Peyer's patch (tissue), 4 donors: ENCODE measurements at regions not wholly inside any gene's neighbourhood (a gene's known extent, or its start where the extent isn't known, plus 50 kb on each side); places are given as distances from the start of the nearest gene placed in this dataset.

Experiments
- DNase-seq, 3 donors: peaks; one replicate each; pipeline ENCODE4 v3.0.0-alpha.2; 2017 to 2019
- H3K27ac ChIP-seq, 4 donors: fragments of 200-600 bp; sonication (generic); one replicate each; pipeline ENCODE4 v1.5.1; 2016 to 2019
- H3K27me3 ChIP-seq, 2 donors: fragments of 200-600 bp; sonication (generic); one replicate each; pipeline ENCODE4 v1.5.1; 2019
- H3K36me3 ChIP-seq, 3 donors: fragments of 200-600 bp; sonication (generic); one replicate each; pipeline ENCODE4 v1.5.1; 2016 to 2019
- H3K4me1 ChIP-seq, 4 donors: fragments of 200-600 bp; sonication (generic); one replicate each; pipeline ENCODE4 v1.5.1; 2016 to 2019
- H3K4me3 ChIP-seq, 4 donors: fragments of 200-600 bp; sonication (generic); 1 replicate in 3 of 4; 2 replicates in 1 of 4; pipeline ENCODE4 v1.5.1; 2016 to 2019; ENCODE audit warnings: mild to moderate bottlenecking in 1 of 4
- H3K9me3 ChIP-seq, 4 donors: fragments of 200-600 bp; sonication (generic); one replicate each; pipeline ENCODE4 v1.5.1; 2016 to 2019; ENCODE audit warnings: mild to moderate bottlenecking in 1 of 4
- POLR2A ChIP-seq, 2 donors: fragments of 450-650 bp; IDR thresholded peaks; one replicate each; pipeline ENCODE4 v1.5.1; 2017; ENCODE audit warnings: antibody characterized with exemption in 2 of 2, mild to moderate bottlenecking in 2 of 2, moderate library complexity in 2 of 2
- TF ChIP-seq, protein P1 (sequence below), 6 experiments: fragments of 450-650 bp in 4 of 6; fragments of 200-600 bp in 2 of 6; sonication (generic) in 1 of 6; IDR thresholded peaks; one replicate each; pipeline ENCODE4 v1.5.1; 2017 to 2019; ENCODE audit warnings: antibody characterized with exemption in 6 of 6, mild to moderate bottlenecking in 3 of 6, moderate library complexity in 1 of 6

DNA sequence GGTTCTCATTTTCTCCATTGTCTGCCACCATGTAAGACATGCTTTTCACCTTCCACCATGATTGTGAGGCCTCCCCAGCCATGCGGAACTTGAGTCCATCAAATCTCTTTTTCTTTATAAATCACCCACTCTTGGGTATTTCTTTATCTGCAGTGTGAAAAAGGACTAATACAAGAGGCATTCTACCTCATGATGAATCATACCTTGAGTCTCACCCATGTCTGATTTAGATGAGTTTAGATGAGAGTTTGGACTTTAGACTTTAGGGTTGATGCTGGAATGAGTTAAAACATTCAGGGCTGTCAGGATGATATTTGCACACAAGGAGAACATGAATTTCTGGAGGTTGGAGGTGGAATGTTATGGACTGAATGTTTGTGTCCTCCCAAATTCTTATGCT, 545.6 kb downstream of the C6orf118 start:
- no peak overlapping the region for H3K27ac ChIP-seq
- H3K36me3 ChIP-seq = no peaks in the 10 kb centered on the region
- no peak for DNase-seq
- TF ChIP-seq, protein P1, sequence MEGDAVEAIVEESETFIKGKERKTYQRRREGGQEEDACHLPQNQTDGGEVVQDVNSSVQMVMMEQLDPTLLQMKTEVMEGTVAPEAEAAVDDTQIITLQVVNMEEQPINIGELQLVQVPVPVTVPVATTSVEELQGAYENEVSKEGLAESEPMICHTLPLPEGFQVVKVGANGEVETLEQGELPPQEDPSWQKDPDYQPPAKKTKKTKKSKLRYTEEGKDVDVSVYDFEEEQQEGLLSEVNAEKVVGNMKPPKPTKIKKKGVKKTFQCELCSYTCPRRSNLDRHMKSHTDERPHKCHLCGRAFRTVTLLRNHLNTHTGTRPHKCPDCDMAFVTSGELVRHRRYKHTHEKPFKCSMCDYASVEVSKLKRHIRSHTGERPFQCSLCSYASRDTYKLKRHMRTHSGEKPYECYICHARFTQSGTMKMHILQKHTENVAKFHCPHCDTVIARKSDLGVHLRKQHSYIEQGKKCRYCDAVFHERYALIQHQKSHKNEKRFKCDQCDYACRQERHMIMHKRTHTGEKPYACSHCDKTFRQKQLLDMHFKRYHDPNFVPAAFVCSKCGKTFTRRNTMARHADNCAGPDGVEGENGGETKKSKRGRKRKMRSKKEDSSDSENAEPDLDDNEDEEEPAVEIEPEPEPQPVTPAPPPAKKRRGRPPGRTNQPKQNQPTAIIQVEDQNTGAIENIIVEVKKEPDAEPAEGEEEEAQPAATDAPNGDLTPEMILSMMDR (IDR thresholded peaks at IDR 0.05) = no peak
- no peaks in the 10 kb centered on the region for H3K9me3 ChIP-seq
- no peak overlapping the region for H3K4me3 ChIP-seq
- no peaks in the 10 kb centered on the region for H3K27me3 ChIP-seq
- H3K4me1 ChIP-seq = no peaks in the 10 kb centered on the region

DNA sequence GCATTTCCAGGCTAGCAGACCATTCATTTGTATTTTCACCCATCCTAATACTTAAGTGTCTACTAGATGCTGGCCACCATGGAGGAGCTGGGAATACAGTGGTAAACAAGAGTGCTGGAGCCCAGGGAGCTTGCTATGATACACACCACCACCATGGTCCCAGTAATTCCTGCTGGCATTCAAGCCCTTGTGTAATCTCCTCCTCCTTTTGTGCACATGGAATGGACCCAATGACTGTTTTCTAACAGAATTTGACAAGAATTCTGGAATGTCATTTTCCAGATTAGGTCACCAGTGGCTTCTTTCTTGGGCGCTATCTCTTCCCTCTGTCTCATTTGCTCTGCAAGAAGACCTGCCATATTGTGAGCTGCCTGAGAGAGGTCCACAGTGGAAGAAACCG, 552.0 kb downstream of the C6orf118 start:
- no peak for DNase-seq
- Histone ChIP-seq H3K4me3 (no peak overlapping the region), H3K27me3 (no peaks in the 10 kb centered on the region), H3K36me3 (no peaks in the 10 kb centered on the region), H3K9me3 (no peaks in the 10 kb centered on the region), H3K4me1 (no peaks in the 10 kb centered on the region), H3K27ac (no peak overlapping the region)
- TF ChIP-seq, protein P1 (IDR thresholded peaks at IDR 0.05) = no peak
- TF ChIP-seq POLR2A (IDR thresholded peaks at IDR 0.05) = no peak

DNA sequence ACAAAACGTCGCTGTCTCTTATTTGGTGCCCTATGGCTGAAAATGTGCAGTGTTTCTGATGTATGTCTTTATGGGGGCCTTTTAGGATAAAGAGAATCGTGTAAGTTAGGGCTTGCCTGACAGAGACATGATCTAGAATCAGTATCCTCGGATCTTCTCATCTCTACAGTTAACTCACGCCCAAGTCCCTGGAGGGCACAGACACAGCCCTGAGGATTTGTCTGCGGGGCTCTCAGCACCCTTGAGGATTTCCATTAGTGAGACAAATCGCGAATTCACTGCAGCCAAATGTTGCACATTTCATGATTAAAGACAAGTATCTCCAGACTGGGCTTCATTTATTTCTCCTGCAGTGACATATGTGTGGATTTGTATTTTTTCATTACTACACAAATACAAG, 552.7 kb downstream of the C6orf118 start:
- no peak for DNase-seq
- Histone ChIP-seq H3K9me3 (no peaks in the 10 kb centered on the region), H3K4me1 (no peaks in the 10 kb centered on the region), H3K36me3 (no peaks in the 10 kb centered on the region), H3K27ac (no peak overlapping the region), H3K4me3 (no peak overlapping the region), H3K27me3 (no peaks in the 10 kb centered on the region)
- no peak for TF ChIP-seq POLR2A (IDR thresholded peaks at IDR 0.05)
- TF ChIP-seq, protein P1 (IDR thresholded peaks at IDR 0.05) = no peak

DNA sequence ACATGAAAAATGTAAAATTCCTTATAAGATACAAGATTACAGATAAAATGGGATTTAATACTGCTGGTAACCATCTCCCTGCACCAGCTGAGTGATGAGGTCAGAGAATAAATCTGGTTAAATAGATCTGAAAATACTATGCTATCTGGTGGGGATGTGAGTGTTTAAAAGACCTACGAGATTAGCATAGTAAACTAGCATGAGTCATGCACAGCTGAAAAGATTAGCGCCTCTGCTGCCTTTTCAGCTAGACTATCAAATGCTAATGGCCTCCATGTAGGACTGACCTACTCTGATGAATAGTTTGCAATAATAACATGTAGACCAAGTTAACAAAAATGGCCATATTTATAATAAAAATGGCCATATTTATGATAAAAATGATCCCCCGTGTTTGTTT, 553.3 kb downstream of the C6orf118 start:
- TF ChIP-seq, protein P1 (IDR thresholded peaks at IDR 0.05) = no peak
- no peak for TF ChIP-seq POLR2A (IDR thresholded peaks at IDR 0.05)
- Histone ChIP-seq H3K4me3 (no peak overlapping the region), H3K4me1 (no peaks in the 10 kb centered on the region), H3K9me3 (no peaks in the 10 kb centered on the region), H3K36me3 (no peaks in the 10 kb centered on the region), H3K27ac (no peak overlapping the region), H3K27me3 (no peaks in the 10 kb centered on the region)
- no peak for DNase-seq

DNA sequence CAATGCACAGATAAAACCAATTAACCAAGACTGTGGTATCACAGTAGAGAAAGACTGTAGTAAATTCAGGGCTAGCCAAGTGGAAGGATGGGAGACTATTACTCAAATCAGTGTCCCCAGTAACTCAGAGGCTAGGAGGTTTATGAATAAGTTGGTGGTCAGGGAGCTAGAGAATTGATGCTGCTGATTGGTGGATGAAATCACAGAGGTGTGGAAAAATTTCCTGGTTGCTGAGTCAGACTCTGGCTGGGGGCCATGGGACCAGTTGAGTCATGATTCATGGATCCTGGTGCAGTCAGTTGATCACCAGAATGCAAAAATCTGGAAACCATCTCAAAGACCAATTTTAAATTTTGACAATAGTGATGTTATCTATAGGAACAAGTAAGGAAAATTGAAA, 555.9 kb downstream of the C6orf118 start:
- no peak overlapping the region for H3K4me3 ChIP-seq
- no peaks in the 10 kb centered on the region for H3K9me3 ChIP-seq
- H3K27me3 ChIP-seq = no peaks in the 10 kb centered on the region
- H3K4me1 ChIP-seq = no peaks in the 10 kb centered on the region
- no peak for TF ChIP-seq POLR2A (IDR thresholded peaks at IDR 0.05)
- TF ChIP-seq, protein P1 (IDR thresholded peaks at IDR 0.05) = no peak
- no peaks in the 10 kb centered on the region for H3K36me3 ChIP-seq
- no peak overlapping the region for H3K27ac ChIP-seq
- DNase-seq = no peak

DNA sequence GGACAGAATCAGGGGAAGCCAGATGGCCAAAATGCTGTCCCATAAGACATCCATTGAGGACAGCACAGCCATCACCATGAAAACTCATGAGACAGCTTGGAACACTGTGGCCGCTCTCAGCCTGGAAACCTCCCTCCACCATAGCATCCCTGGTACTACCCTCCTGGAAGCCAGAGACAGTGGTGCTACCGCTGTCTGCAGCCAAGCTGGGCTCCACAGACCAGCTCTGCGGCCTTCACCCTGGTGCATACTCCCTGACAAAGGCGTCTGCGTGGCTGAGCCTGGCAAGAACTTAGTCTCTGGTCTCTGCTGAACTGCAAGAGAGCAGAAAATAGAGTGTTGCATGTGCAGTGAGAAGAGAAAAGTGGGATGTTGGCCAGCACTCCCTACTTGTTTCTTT, 558.0 kb downstream of the C6orf118 start:
- no peak for TF ChIP-seq POLR2A (IDR thresholded peaks at IDR 0.05)
- TF ChIP-seq, protein P1 (IDR thresholded peaks at IDR 0.05) = no peak
- H3K36me3 ChIP-seq = no peaks in the 10 kb centered on the region
- no peaks in the 10 kb centered on the region for H3K9me3 ChIP-seq
- no peak for DNase-seq
- H3K27me3 ChIP-seq = no peaks in the 10 kb centered on the region
- H3K4me3 ChIP-seq = no peak overlapping the region
- H3K4me1 ChIP-seq = no peaks in the 10 kb centered on the region
- H3K27ac ChIP-seq = no peak overlapping the region
